ENCODE measurements at regions not wholly inside any gene's neighbourhood (a gene's known extent, or its start where the extent isn't known, plus 50 kb on each side); places are given as distances from the start of the nearest gene placed in this dataset.
"Not testable (repeated sequence)": the region's sequence is repeated elsewhere in the genome, so short reads cannot be mapped to it uniquely, and the experiment has no call there.

GRCh38 chr2:17460371-17461086 is 57.7 kb downstream of the RAD51AP2 start:
- no peak for DNase-seq (ENCODE audit: low spot score)

- DNase-seq (ENCODE audit: low spot score), result no peak
Measured at GRCh38 chr2:17455343-17455742, 62.9 kb downstream of the RAD51AP2 start.

- DNase-seq (ENCODE audit: low spot score), result not testable (repeated sequence)
Measured at GRCh38 chr2:17446191-17446590, 72.0 kb downstream of the RAD51AP2 start.

GRCh38 chr2:17445744-17446143 is 72.5 kb downstream of the RAD51AP2 start:
- DNase-seq (ENCODE audit: low spot score), result no peak

GRCh38 chr2:17442334-17442733 is 75.9 kb downstream of the RAD51AP2 start:
- no peak for DNase-seq (ENCODE audit: low spot score)

GRCh38 chr2:17441790-17442189 is 76.5 kb downstream of the RAD51AP2 start:
- DNase-seq (ENCODE audit: low spot score), result no peak

- no peak for DNase-seq (ENCODE audit: low spot score)
Measured at GRCh38 chr2:17441055-17441771, 77.0 kb downstream of the RAD51AP2 start.

- DNase-seq (ENCODE audit: low spot score), result no peak
Measured at GRCh38 chr2:17430326-17430725, 87.9 kb downstream of the RAD51AP2 start.

GRCh38 chr2:17429130-17429529 is 89.1 kb downstream of the RAD51AP2 start:
- no peak for DNase-seq (ENCODE audit: low spot score)

GRCh38 chr2:17427401-17427800 is 90.8 kb downstream of the RAD51AP2 start:
- no peak for DNase-seq (ENCODE audit: low spot score)

- DNase-seq (ENCODE audit: low spot score), result no peak
Measured at GRCh38 chr2:17426743-17427142, 91.5 kb downstream of the RAD51AP2 start.

GRCh38 chr2:17422061-17422460 is 96.2 kb downstream of the RAD51AP2 start:
- no peak for DNase-seq (ENCODE audit: low spot score)

- DNase-seq (ENCODE audit: low spot score), result no peak
Measured at GRCh38 chr2:17416884-17417391, 101.3 kb downstream of the RAD51AP2 start.

GRCh38 chr2:17413036-17413435 is 105.2 kb downstream of the RAD51AP2 start:
- DNase-seq (ENCODE audit: low spot score), result no peak

- DNase-seq (ENCODE audit: low spot score), result no peak
Measured at GRCh38 chr2:17401096-17401495, 117.1 kb downstream of the RAD51AP2 start.

- DNase-seq (ENCODE audit: low spot score), result no peak
Measured at GRCh38 chr2:17398770-17399169, 119.5 kb downstream of the RAD51AP2 start.

- no peak for DNase-seq (ENCODE audit: low spot score)
Measured at GRCh38 chr2:17388798-17389197, 129.4 kb downstream of the RAD51AP2 start.

- no peak for DNase-seq (ENCODE audit: low spot score)
Measured at GRCh38 chr2:17387591-17387990, 130.6 kb downstream of the RAD51AP2 start.

GRCh38 chr2:17386771-17387170 is 131.5 kb downstream of the RAD51AP2 start:
- DNase-seq (ENCODE audit: low spot score), result no peak

- DNase-seq (ENCODE audit: low spot score), result no peak
Measured at GRCh38 chr2:17380003-17380402, 138.2 kb downstream of the RAD51AP2 start.

- DNase-seq (ENCODE audit: low spot score), result no peak
Measured at GRCh38 chr2:17375262-17375661, 143.0 kb downstream of the RAD51AP2 start.

- DNase-seq (ENCODE audit: low spot score), result no peak
Measured at GRCh38 chr2:17373741-17374140, 144.5 kb downstream of the RAD51AP2 start.

GRCh38 chr2:17373041-17373440 is 145.2 kb downstream of the RAD51AP2 start:
- DNase-seq (ENCODE audit: low spot score), result no peak

All from ureter (tissue), 1 donor.